ENCODE measurements at regions not wholly inside any gene's neighbourhood (a gene's known extent, or its start where the extent isn't known, plus 50 kb on each side); places are given as distances from the start of the nearest gene placed in this dataset.

- no peak overlapping the region for H3K9ac ChIP-seq (ENCODE audit: low read length)
- H3K36me3 ChIP-seq (ENCODE audit: low read length): no peaks in the 10 kb centered on the region
- no peak overlapping the region for H3K4me3 ChIP-seq (ENCODE audit: insufficient read depth, low read length, poor library complexity, severe bottlenecking)
- no peaks in the 10 kb centered on the region for H4K20me1 ChIP-seq (ENCODE audit: low read depth, low read length)
- no peak overlapping the region for H3K27ac ChIP-seq (ENCODE audit: low read depth, low read length)
- no peaks in the 10 kb centered on the region for H3K79me2 ChIP-seq (ENCODE audit: insufficient read depth, low read length)
- H3K4me2 ChIP-seq (ENCODE audit: low read depth, low read length, poor library complexity, severe bottlenecking): no peak overlapping the region
- H3K9me2 ChIP-seq (replicated peaks; ENCODE audit: insufficient read depth, low read length): no peaks in the 10 kb centered on the region
- H3F3A ChIP-seq (ENCODE audit: insufficient read depth): no peaks in the 10 kb centered on the region
- H3K9me3 ChIP-seq (ENCODE audit: insufficient read depth, low read length): no peaks in the 10 kb centered on the region
- no peaks in the 10 kb centered on the region for H3K27me3 ChIP-seq (ENCODE audit: low read length)
- TF ChIP-seq EZH2phosphoT487 (conservative IDR thresholded peaks at IDR 0.05; ENCODE audit: low read length) (no peak), CTCF (IDR thresholded peaks at IDR 0.05; ENCODE audit: insufficient read depth, low read length, poor library complexity, severe bottlenecking) (no peak)
- no peak overlapping the region for H2AFZ ChIP-seq (ENCODE audit: low read depth, low read length, severe bottlenecking)
These were observed 66.4 kb downstream of the NPTX2 start for GRCh38 chr7:98683514-98683913.

GRCh38 chr7:98685541-98685940 is 68.5 kb downstream of the NPTX2 start:
- Histone ChIP-seq H3K36me3 (ENCODE audit: low read length) (no peaks in the 10 kb centered on the region), H2AFZ (ENCODE audit: low read depth, low read length, severe bottlenecking) (no peak overlapping the region), H3K9me2 (replicated peaks; ENCODE audit: insufficient read depth, low read length) (no peaks in the 10 kb centered on the region), H3K27me3 (ENCODE audit: low read length) (no peaks in the 10 kb centered on the region), H4K20me1 (ENCODE audit: low read depth, low read length) (no peaks in the 10 kb centered on the region), H3K27ac (ENCODE audit: low read depth, low read length) (no peak overlapping the region), H3K9me3 (ENCODE audit: insufficient read depth, low read length) (peaks cover 10% of the 10 kb centered on the region; the same call in 1 of the 2 replicates), H3K4me3 (ENCODE audit: insufficient read depth, low read length, poor library complexity, severe bottlenecking) (no peak overlapping the region), H3K79me2 (ENCODE audit: insufficient read depth, low read length) (no peaks in the 10 kb centered on the region), H3K9ac (ENCODE audit: low read length) (no peak overlapping the region), H3F3A (ENCODE audit: insufficient read depth) (no peaks in the 10 kb centered on the region), H3K4me2 (ENCODE audit: low read depth, low read length, poor library complexity, severe bottlenecking) (no peak overlapping the region)
- TF ChIP-seq CTCF (IDR thresholded peaks at IDR 0.05; ENCODE audit: insufficient read depth, low read length, poor library complexity, severe bottlenecking): no peak
- no peak for TF ChIP-seq EZH2phosphoT487 (conservative IDR thresholded peaks at IDR 0.05; ENCODE audit: low read length)

- no peak overlapping the region for H3K4me3 ChIP-seq (ENCODE audit: insufficient read depth, low read length, poor library complexity, severe bottlenecking)
- H3K9ac ChIP-seq (ENCODE audit: low read length): no peak overlapping the region
- no peak for TF ChIP-seq CTCF (IDR thresholded peaks at IDR 0.05; ENCODE audit: insufficient read depth, low read length, poor library complexity, severe bottlenecking)
- TF ChIP-seq EZH2phosphoT487 (conservative IDR thresholded peaks at IDR 0.05; ENCODE audit: low read length): no peak
- no peaks in the 10 kb centered on the region for H3K36me3 ChIP-seq (ENCODE audit: low read length)
- H3K4me2 ChIP-seq (ENCODE audit: low read depth, low read length, poor library complexity, severe bottlenecking): no peak overlapping the region
- H3K27ac ChIP-seq (ENCODE audit: low read depth, low read length): no peak overlapping the region
- H3K9me3 ChIP-seq (ENCODE audit: insufficient read depth, low read length): peaks cover 10% of the 10 kb centered on the region; the same call in 1 of the 2 replicates
- no peak overlapping the region for H2AFZ ChIP-seq (ENCODE audit: low read depth, low read length, severe bottlenecking)
- H3K27me3 ChIP-seq (ENCODE audit: low read length): no peaks in the 10 kb centered on the region
- H3F3A ChIP-seq (ENCODE audit: insufficient read depth): no peaks in the 10 kb centered on the region
- no peaks in the 10 kb centered on the region for H3K79me2 ChIP-seq (ENCODE audit: insufficient read depth, low read length)
- H3K9me2 ChIP-seq (replicated peaks; ENCODE audit: insufficient read depth, low read length): no peaks in the 10 kb centered on the region
- no peaks in the 10 kb centered on the region for H4K20me1 ChIP-seq (ENCODE audit: low read depth, low read length)
These were observed 69.5 kb downstream of the NPTX2 start for GRCh38 chr7:98686466-98687080.

Data from SU-DHL-6 (cell line).